IMR-90 (cell line): ENCODE measurements at regions not wholly inside any gene's neighbourhood (a gene's known extent, or its start where the extent isn't known, plus 50 kb on each side); places are given as distances from the start of the nearest gene placed in this dataset.

Experiments used
- ATAC-seq: fragments of 200-7000 bp; cut with Tn5 transposase; 2 replicates; pipeline ENCODE4 v1.9.1; 2020; ENCODE audit warnings: low read depth, mild to moderate bottlenecking, moderate library complexity
- BruUV-seq: library from RNA; stranded (reverse); fragments of 400-500 nt; replicated peaks from 2 replicates; lab custom pipeline; 2021; lab: Mats Ljungman, UMichigan
- CTCF ChIA-PET: fragments of 300-600 bp; formaldehyde crosslinking; extraction: SDS; loops from one replicate; lab custom pipeline; 2021; ENCODE audit warnings: antibody characterized with exemption; lab: Yijun Ruan, JAX
- POLR2A ChIA-PET: fragments of 300-600 bp; sonication (Branson Sonifier 250); formaldehyde crosslinking; loops from one replicate; lab custom pipeline; 2022; ENCODE audit warnings: antibody characterized with exemption; ENCODE audit not compliant: unreplicated experiment; lab: Charles Lee
- DNase-seq: peaks from one replicate; pipeline ENCODE4 v3.0.0; 2013
- H2AFZ ChIP-seq: replicated peaks from 2 replicates; pipeline ENCODE3; 2013; ENCODE audit warnings: low read length, mild to moderate bottlenecking; ENCODE audit not compliant: poor library complexity
- H2AK5ac ChIP-seq: 2 replicates; pipeline ENCODE4 v1.6.1; 2013; ENCODE audit warnings: low read depth, low read length, inconsistent platforms
- H2AK9ac ChIP-seq: replicated peaks from 2 replicates; pipeline ENCODE3; 2013; ENCODE audit warnings: mild to moderate bottlenecking, low read depth, low read length, moderate library complexity; ENCODE audit not compliant: poor library complexity
- H2BK120ac ChIP-seq: 2 replicates; pipeline ENCODE4 v1.6.1; 2013; ENCODE audit warnings: low read depth, low read length, inconsistent platforms
- H2BK15ac ChIP-seq: 3 replicates; pipeline ENCODE4 v1.6.1; 2013; ENCODE audit warnings: low read depth, low read length, inconsistent platforms
- H2BK20ac ChIP-seq: 2 replicates; pipeline ENCODE4 v1.6.1; 2013; ENCODE audit warnings: low read depth, mild to moderate bottlenecking, inconsistent platforms, low read length, moderate library complexity
- H2BK5ac ChIP-seq: 2 replicates; pipeline ENCODE4 v1.6.1; 2013; ENCODE audit warnings: mild to moderate bottlenecking, low read depth, low read length, inconsistent platforms; ENCODE audit not compliant: poor library complexity, severe bottlenecking
- H3K14ac ChIP-seq: replicated peaks from 2 replicates; pipeline ENCODE4 v1.6.1; 2013; ENCODE audit warnings: low read depth, low read length, inconsistent platforms
- H3K18ac ChIP-seq: 2 replicates; pipeline ENCODE4 v1.6.1; 2013; ENCODE audit warnings: low read depth, low read length, control low read depth
- H3K23ac ChIP-seq: 2 replicates; pipeline ENCODE4 v1.6.1; 2013; ENCODE audit warnings: low read depth, low read length, inconsistent platforms
- H3K27ac ChIP-seq: 2 replicates; pipeline ENCODE4 v1.5.1; 2013; ENCODE audit warnings: mild to moderate bottlenecking, control low read depth, low read length; ENCODE audit not compliant: insufficient read depth
- H3K27me3 ChIP-seq: 2 replicates; pipeline ENCODE4 v1.6.1; 2013; ENCODE audit warnings: low read length; ENCODE audit not compliant: control insufficient read depth, insufficient read depth
- H3K36me3 ChIP-seq: 2 replicates; pipeline ENCODE4 v1.6.1; 2013; ENCODE audit warnings: low read length, mixed read lengths; ENCODE audit not compliant: control insufficient read depth, insufficient read depth
- H3K4ac ChIP-seq: 2 replicates; pipeline ENCODE4 v1.6.1; 2013; ENCODE audit warnings: low read depth, low read length, inconsistent platforms
- H3K4me1 ChIP-seq: 2 replicates; pipeline ENCODE4 v1.6.1; 2013; ENCODE audit warnings: low read length, mixed read lengths; ENCODE audit not compliant: control insufficient read depth, insufficient read depth
- H3K4me2 ChIP-seq: 2 replicates; pipeline ENCODE4 v1.6.1; 2013; ENCODE audit warnings: low read depth, mild to moderate bottlenecking, control low read depth, low read length, moderate library complexity
- H3K4me3 ChIP-seq: 2 replicates; pipeline ENCODE4 v1.5.1; 2013; ENCODE audit warnings: low read depth, mild to moderate bottlenecking, control low read depth, low read length, moderate library complexity; ENCODE audit not compliant: insufficient read depth
- H3K56ac ChIP-seq: 2 replicates; pipeline ENCODE4 v1.6.1; 2013; ENCODE audit warnings: low read length, inconsistent platforms; ENCODE audit not compliant: insufficient read depth; ENCODE audit errors: extremely low read depth
- H3K79me1 ChIP-seq, 2 experiments: 2 replicates each; pipeline ENCODE4 v1.6.1; 2013; ENCODE audit warnings: low read length in 2 of 2, inconsistent platforms in 1 of 2, low read depth in 1 of 2
- H3K9ac ChIP-seq: 2 replicates; pipeline ENCODE4 v1.6.1; 2013; ENCODE audit warnings: low read depth, low read length, control low read depth
- H3K9me1 ChIP-seq: 2 replicates; pipeline ENCODE4 v1.6.1; 2013; ENCODE audit warnings: low read length, inconsistent platforms; ENCODE audit not compliant: insufficient read depth
- H3K9me3 ChIP-seq: 2 replicates; pipeline ENCODE4 v1.6.1; 2013; ENCODE audit warnings: low read length; ENCODE audit not compliant: control insufficient read depth, insufficient read depth
- H4K20me1 ChIP-seq: 2 replicates; pipeline ENCODE4 v1.6.1; 2013; ENCODE audit warnings: low read length, inconsistent platforms; ENCODE audit not compliant: insufficient read depth
- H4K5ac ChIP-seq: 2 replicates; pipeline ENCODE4 v1.6.1; 2013; ENCODE audit warnings: mild to moderate bottlenecking, low read depth, low read length, control low read depth
- H4K8ac ChIP-seq, 2 experiments: 2 replicates each; pipeline ENCODE4 v1.6.1; 2013; ENCODE audit warnings: low read depth in 2 of 2, low read length in 2 of 2, control low read depth in 1 of 2, inconsistent platforms in 1 of 2
- H4K91ac ChIP-seq: 2 replicates; pipeline ENCODE4 v1.6.1; 2013; ENCODE audit warnings: low read depth, low read length, inconsistent platforms; ENCODE audit not compliant: insufficient read depth
- BHLHE40 ChIP-seq: fragments of 150-350 bp; IDR thresholded peaks from 2 replicates; pipeline ENCODE4 v1.6.1; 2016; ENCODE audit warnings: mild to moderate bottlenecking, low read depth, low read length
- CHD1 ChIP-seq: IDR thresholded peaks from 2 replicates; pipeline ENCODE4 v1.6.1; 2012; ENCODE audit warnings: low read depth, low read length, improper control_type of control experiment
- FOS ChIP-seq: fragments of 150-350 bp; IDR thresholded peaks from 2 replicates; pipeline ENCODE4 v1.6.1; 2016; ENCODE audit warnings: low read depth, low read length
- MXI1 ChIP-seq: IDR thresholded peaks from 2 replicates; pipeline ENCODE4 v1.6.1; 2012; ENCODE audit warnings: low read depth, mild to moderate bottlenecking, low read length, moderate library complexity, borderline replicate concordance
- NFE2L2 ChIP-seq: fragments of 150-350 bp; IDR thresholded peaks from 2 replicates; pipeline ENCODE4 v1.6.1; 2016; ENCODE audit warnings: low read depth, mild to moderate bottlenecking, low read length
- RFX5 ChIP-seq: IDR thresholded peaks from 2 replicates; pipeline ENCODE4 v1.8.0; 2012; ENCODE audit warnings: low read depth, mild to moderate bottlenecking, low read length, moderate library complexity
- USF2 ChIP-seq: fragments of 150-350 bp; IDR thresholded peaks from 2 replicates; pipeline ENCODE4 v1.6.1; 2017; ENCODE audit warnings: mild to moderate bottlenecking, antibody characterized with exemption, low read length, low read depth
- dilution Hi-C: fragments of 300-500 bp; cut with HindIII; formaldehyde crosslinking; loops from one replicate; pipeline ENCODE4 v1.14.3; 2018; ENCODE audit warnings: low sequenced_read_pairs; ENCODE audit not compliant: unreplicated experiment
- in situ Hi-C: fragments of 300-500 bp; cut with MboI; formaldehyde crosslinking; loops from 3 replicates; pipeline ENCODE4 v1.14.3; 2019; ENCODE audit warnings: low sequenced_read_pairs, inconsistent platforms, mixed read lengths
- intact Hi-C: fragments of 100-400 bp; cut with micrococcal nuclease; formaldehyde crosslinking; loops from 2 replicates; pipeline ENCODE4 v1.10.0; 2022

- no peak for ATAC-seq
- CTCF ChIA-PET, result interaction anchor here (0.9 to 1.0 kb wide), 2 partner anchors 472 to 884 kb away, joined by 3 to 4 read pairs; no protein-coding TSS in a partner anchor
- H2AK5ac ChIP-seq, result peak overlapping the region; percentile 82
- no peak overlapping the region for H3K56ac ChIP-seq
- no peaks in the 10 kb centered on the region; the same call in 1 of the 2 replicates for H3K27me3 ChIP-seq
- POLR2A ChIA-PET, result interaction anchor here (1.5 kb wide), 1 partner anchor 14 kb away, joined by 3 read pairs; no protein-coding TSS in a partner anchor
- TF ChIP-seq MXI1 (no peak), BHLHE40 (no peak), CHD1 (no peak), USF2 (no peak), RFX5 (no peak), NFE2L2 (no peak), FOS (no peak)
- no peak for DNase-seq
- H3K79me1 ChIP-seq, result no peaks in the 10 kb centered on the region
- H3K14ac ChIP-seq, result peak overlapping the region; percentile 64
- H2BK5ac ChIP-seq, result no peak overlapping the region
- H3K4me3 ChIP-seq, result no peak overlapping the region
- H3K18ac ChIP-seq, result peak overlapping the region; percentile 94
- H3K23ac ChIP-seq, result peak overlapping the region; percentile 83; the same call in 1 of the 2 replicates
- H2AFZ ChIP-seq, result no peak overlapping the region
- H3K36me3 ChIP-seq, result no peaks in the 10 kb centered on the region
- H3K9ac ChIP-seq, result no peak overlapping the region
- peak overlapping the region; percentile 95 for H2BK120ac ChIP-seq
- no peak overlapping the region for H3K27ac ChIP-seq
- H4K20me1 ChIP-seq, result no peaks in the 10 kb centered on the region
- peaks cover 13% of the 10 kb centered on the region for H3K4me1 ChIP-seq
- no peak overlapping the region for H2AK9ac ChIP-seq
- peak overlapping the region; percentile 96 for H2BK20ac ChIP-seq
- no TSS peak for BruUV-seq
- no peaks in the 10 kb centered on the region for H3K9me3 ChIP-seq
- H3K9me1 ChIP-seq, result peaks cover 5% of the 10 kb centered on the region; the same call in 1 of the 2 replicates
- peak overlapping the region; percentile 2 to 83; a peak in 2 of 4 replicates for H4K8ac ChIP-seq
- H4K91ac ChIP-seq, result peak overlapping the region; percentile 55; the same call in 1 of the 2 replicates
- in situ Hi-C loops, result no loop called here
- H3K4me2 ChIP-seq, result no peak overlapping the region
- peak overlapping the region; percentile 63; the same call in 1 of the 3 replicates for H2BK15ac ChIP-seq
- intact Hi-C loops, result no loop called here
- peak overlapping the region; percentile 92 for H3K4ac ChIP-seq
- dilution Hi-C loops, result no loop called here
- H4K5ac ChIP-seq, result peak overlapping the region; percentile 94; the same call in 1 of the 2 replicates
Observed at GRCh38 chr11:15723966-15724365, 609.2 kb downstream of the INSC start.
